Neural crest cell (in vitro differentiated cells): ENCODE measurements at regions not wholly inside any gene's neighbourhood (a gene's known extent, or its start where the extent isn't known, plus 50 kb on each side); places are given as distances from the start of the nearest gene placed in this dataset.

ENCODE experiments used
- DNase-seq: peaks from one replicate; pipeline ENCODE4 v3.0.0; 2021; ENCODE audit warnings: low read depth, mixed read lengths, low spot score
- H3K27ac Mint-ChIP-seq: one replicate; pipeline ENCODE4 v1.8.0; 2021; ENCODE audit warnings: mild to moderate bottlenecking, mixed read lengths; ENCODE audit not compliant: unreplicated experiment
- H3K27me3 Mint-ChIP-seq: 2 replicates; pipeline ENCODE4 v1.8.0; 2021; ENCODE audit warnings: low read depth, mild to moderate bottlenecking, mixed read lengths
- H3K36me3 Mint-ChIP-seq: 2 replicates; pipeline ENCODE4 v1.8.0; 2021; ENCODE audit warnings: low read depth, mild to moderate bottlenecking, mixed read lengths
- H3K4me1 Mint-ChIP-seq: 2 replicates; pipeline ENCODE4 v1.8.0; 2021; ENCODE audit warnings: mixed read lengths
- H3K4me3 Mint-ChIP-seq: one replicate; pipeline ENCODE4 v1.8.0; 2021; ENCODE audit warnings: mild to moderate bottlenecking, mixed read lengths
- H3K9me3 Mint-ChIP-seq: 2 replicates; pipeline ENCODE4 v1.8.0; 2021; ENCODE audit warnings: mixed read lengths
- TF ChIP-seq, protein P1 (sequence below): fragments of 200-600 bp; sonication (generic); conservative IDR thresholded peaks from 2 replicates; pipeline ENCODE4 v1.5.0; 2021; ENCODE audit warnings: antibody characterized with exemption, mild to moderate bottlenecking

DNA sequence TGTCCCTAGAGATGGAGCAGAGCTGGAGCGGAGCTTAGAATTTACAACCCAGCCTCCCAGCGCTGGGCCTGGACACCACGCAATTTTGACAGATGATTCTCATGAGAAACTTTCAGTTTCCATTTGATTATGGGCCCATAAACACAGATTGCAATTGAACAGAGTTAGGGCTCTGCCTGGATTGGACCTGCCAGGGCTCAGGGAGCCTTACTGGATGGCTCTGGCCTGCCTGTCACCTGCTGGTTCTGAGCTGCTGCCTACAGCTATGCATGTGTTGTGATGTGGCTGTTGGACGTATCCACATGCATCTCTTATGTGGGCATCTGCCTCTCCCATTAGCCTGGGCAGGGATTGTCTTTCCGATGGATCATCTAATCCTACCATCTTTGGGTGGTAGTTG lies 73.4 kb upstream of the SDK2 start:
- Mint-ChIP-seq H3K9me3 (no peaks in the 10 kb centered on the region), H3K27ac (no peak overlapping the region), H3K27me3 (peaks cover 24% of the 10 kb centered on the region), H3K4me3 (no peak overlapping the region), H3K4me1 (peaks cover 60% of the 10 kb centered on the region), H3K36me3 (no peaks in the 10 kb centered on the region)
- DNase-seq, result no peak
- TF ChIP-seq, protein P1, sequence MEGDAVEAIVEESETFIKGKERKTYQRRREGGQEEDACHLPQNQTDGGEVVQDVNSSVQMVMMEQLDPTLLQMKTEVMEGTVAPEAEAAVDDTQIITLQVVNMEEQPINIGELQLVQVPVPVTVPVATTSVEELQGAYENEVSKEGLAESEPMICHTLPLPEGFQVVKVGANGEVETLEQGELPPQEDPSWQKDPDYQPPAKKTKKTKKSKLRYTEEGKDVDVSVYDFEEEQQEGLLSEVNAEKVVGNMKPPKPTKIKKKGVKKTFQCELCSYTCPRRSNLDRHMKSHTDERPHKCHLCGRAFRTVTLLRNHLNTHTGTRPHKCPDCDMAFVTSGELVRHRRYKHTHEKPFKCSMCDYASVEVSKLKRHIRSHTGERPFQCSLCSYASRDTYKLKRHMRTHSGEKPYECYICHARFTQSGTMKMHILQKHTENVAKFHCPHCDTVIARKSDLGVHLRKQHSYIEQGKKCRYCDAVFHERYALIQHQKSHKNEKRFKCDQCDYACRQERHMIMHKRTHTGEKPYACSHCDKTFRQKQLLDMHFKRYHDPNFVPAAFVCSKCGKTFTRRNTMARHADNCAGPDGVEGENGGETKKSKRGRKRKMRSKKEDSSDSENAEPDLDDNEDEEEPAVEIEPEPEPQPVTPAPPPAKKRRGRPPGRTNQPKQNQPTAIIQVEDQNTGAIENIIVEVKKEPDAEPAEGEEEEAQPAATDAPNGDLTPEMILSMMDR, result no peak

DNA sequence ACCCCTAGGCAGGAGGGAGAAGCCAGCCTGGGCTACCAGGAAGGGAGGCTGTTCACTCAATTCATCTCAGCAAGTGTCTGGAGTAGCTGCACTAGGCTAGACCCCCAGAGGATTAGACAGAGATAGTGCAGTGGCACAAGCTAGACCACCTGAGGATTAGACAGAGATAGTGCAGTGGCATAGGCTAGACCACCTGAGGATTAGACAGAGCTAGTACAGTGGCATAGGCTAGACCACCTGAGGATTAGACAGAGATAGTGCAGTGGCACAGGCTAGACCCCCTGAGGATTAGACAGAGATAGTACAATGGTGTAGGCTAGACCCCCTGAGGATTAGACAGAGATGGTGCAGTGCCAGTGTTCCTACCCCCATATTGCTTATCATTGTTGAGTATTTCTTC lies 74.1 kb upstream of the SDK2 start:
- Mint-ChIP-seq H3K4me3 (no peak overlapping the region), H3K9me3 (no peaks in the 10 kb centered on the region), H3K4me1 (peaks cover 55% of the 10 kb centered on the region), H3K36me3 (no peaks in the 10 kb centered on the region), H3K27ac (no peak overlapping the region), H3K27me3 (peaks cover 18% of the 10 kb centered on the region)
- DNase-seq, result no peak
- TF ChIP-seq, protein P1, result no peak

DNA sequence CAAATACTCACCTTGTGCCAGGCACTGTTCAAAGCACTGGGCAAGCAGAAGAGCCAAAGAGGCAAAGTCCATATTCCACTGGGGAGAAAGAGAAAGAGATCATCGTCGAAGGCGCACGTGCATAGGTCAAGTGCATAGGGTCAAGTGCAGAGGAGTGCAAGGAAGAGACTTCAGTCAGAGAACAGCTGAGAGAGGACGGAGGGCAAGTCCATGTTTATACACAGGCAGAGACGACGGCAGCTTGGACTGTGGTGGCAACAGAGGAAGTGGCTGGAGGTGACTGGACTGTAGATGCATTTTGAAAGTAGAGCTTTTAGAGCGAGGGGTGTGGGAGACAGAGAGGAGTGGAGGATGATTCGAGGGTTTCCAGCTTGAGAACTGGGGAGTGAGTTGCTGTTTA lies 74.7 kb upstream of the SDK2 start:
- H3K36me3 Mint-ChIP-seq, result no peaks in the 10 kb centered on the region
- H3K4me3 Mint-ChIP-seq, result peak overlapping the region; percentile 9
- TF ChIP-seq, protein P1, result no peak
- no peaks in the 10 kb centered on the region for H3K9me3 Mint-ChIP-seq
- DNase-seq, result peak; percentile 18
- peaks cover 51% of the 10 kb centered on the region for H3K4me1 Mint-ChIP-seq
- peak overlapping the region; percentile 87 for H3K27ac Mint-ChIP-seq
- H3K27me3 Mint-ChIP-seq, result peaks cover 15% of the 10 kb centered on the region

DNA sequence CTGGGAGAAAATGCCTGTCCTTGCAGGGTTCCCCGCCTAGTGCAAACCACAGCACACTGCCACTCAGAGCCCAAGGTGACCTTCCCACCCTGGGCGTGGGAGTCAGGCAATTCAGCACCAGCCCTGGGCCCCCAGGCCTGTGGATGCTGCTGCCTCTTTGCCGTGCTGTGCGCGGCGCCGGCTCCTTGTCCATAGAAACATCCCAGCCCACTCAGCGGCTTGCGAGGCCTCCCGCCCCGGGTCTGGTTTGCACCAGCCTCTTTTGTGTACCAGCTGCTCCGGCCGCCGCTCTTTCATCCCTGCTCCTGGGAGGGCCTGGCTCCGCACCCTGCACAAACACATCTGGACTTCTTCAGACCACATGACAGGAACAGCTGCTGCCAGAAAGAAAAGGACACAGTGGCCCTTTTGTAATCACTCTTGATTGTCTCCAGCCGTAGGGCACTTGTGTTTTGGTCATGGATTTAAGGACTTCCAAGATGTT lies 75.4 kb upstream of the SDK2 start:
- H3K27ac Mint-ChIP-seq, result peak overlapping the region; percentile 79
- H3K4me1 Mint-ChIP-seq, result peaks cover 49% of the 10 kb centered on the region
- peak; percentile 76 for DNase-seq
- no peaks in the 10 kb centered on the region for H3K36me3 Mint-ChIP-seq
- no peaks in the 10 kb centered on the region for H3K9me3 Mint-ChIP-seq
- peaks cover 15% of the 10 kb centered on the region for H3K27me3 Mint-ChIP-seq
- TF ChIP-seq, protein P1, result no peak
- H3K4me3 Mint-ChIP-seq, result peak overlapping the region; percentile 72

DNA sequence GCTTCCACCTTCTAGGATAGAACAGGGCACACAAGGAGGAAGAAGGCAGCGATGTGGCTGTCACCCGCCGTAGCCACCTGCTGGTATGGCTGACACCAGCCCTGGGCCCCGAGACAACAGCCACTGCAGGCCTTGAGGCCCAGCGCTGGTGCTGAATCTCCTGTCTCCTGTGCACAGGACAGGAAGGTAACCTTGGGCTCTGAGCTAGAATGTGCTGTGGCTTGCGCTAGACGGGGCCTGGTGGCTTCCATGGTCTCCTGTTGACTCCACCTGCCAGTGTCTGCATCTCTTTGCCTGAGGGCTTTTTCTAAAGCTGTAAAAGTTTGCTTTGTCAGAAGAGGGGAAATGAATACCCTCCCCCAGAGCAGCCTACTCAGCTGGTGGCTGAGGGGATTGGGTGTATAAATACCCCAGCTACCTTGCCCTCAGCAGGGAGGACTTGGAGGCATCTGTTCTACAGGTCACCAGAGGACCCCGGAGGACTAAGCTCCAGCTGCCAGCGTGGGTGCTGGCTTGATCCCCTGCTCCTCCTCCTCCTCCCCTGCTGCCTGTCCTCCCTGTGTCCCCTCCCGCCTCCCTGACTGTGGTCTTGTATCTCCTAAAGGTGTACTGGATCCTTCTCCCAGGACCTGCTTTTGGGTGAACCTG lies 76.1 kb upstream of the SDK2 start:
- TF ChIP-seq, protein P1, result no peak
- H3K36me3 Mint-ChIP-seq, result no peaks in the 10 kb centered on the region
- DNase-seq, result no peak
- no peak overlapping the region for H3K4me3 Mint-ChIP-seq
- H3K27ac Mint-ChIP-seq, result peak overlapping the region; percentile 73
- H3K4me1 Mint-ChIP-seq, result peaks cover 53% of the 10 kb centered on the region
- no peaks in the 10 kb centered on the region for H3K9me3 Mint-ChIP-seq
- peaks cover 14% of the 10 kb centered on the region for H3K27me3 Mint-ChIP-seq
